SK-N-SH (cell line): ENCODE measurements at regions not wholly inside any gene's neighbourhood (a gene's known extent, or its start where the extent isn't known, plus 50 kb on each side); places are given as distances from the start of the nearest gene placed in this dataset.

ENCODE experiments used
- CTCF ChIA-PET: fragments of 300-600, 350-600 bp; formaldehyde crosslinking; extraction: SDS; loops from one replicate; lab custom pipeline; 2021; lab: Yijun Ruan, JAX
- POLR2A ChIA-PET: fragments of 350-600 bp; sonication (Branson Sonifier 250); formaldehyde crosslinking; extraction: SDS; loops from one replicate; lab custom pipeline; 2020; ENCODE audit warnings: antibody characterized with exemption, inconsistent platforms; lab: Yijun Ruan, JAX
- DNase-seq: peaks from one replicate; pipeline ENCODE4 v3.0.0; 2012
- H2AFZ ChIP-seq: fragments of 200-600 bp; sonication (generic); 2 replicates; pipeline ENCODE4 v1.8.1; 2016; ENCODE audit warnings: antibody characterized with exemption, mild to moderate bottlenecking, low read depth
- H3F3A ChIP-seq: fragments of 200-600 bp; sonication (generic); replicated peaks from 2 replicates; pipeline ENCODE3; 2016; ENCODE audit warnings: antibody characterized with exemption, mild to moderate bottlenecking; ENCODE audit not compliant: insufficient read depth
- H3K27ac ChIP-seq, 2 experiments: fragments of 200-500 bp in 1 of 2; fragments of 200-600 bp in 1 of 2; sonication (Bioruptor generic) in 1 of 2; sonication (generic), shearing (Covaris generic) in 1 of 2; 2 replicates each; pipeline versions ENCODE4 v1.5.1 to v1.6.1; 2014 to 2016; ENCODE audit warnings: low read depth in 2 of 2, inconsistent platforms in 1 of 2, low read length in 1 of 2, mild to moderate bottlenecking in 1 of 2, mixed read lengths in 1 of 2
- H3K27me3 ChIP-seq: fragments of 200-600 bp; sonication (generic), shearing (Covaris generic); 2 replicates; pipeline ENCODE4 v1.6.1; 2016; ENCODE audit warnings: mixed run types; ENCODE audit not compliant: insufficient read depth
- H3K36me3 ChIP-seq, 2 experiments: fragments of 200-500 bp in 1 of 2; fragments of 200-600 bp in 1 of 2; sonication (Bioruptor generic) in 1 of 2; sonication (generic) in 1 of 2; replicated peaks in 1 of 2; 2 replicates each; pipeline versions ENCODE3 to v1.5.1; 2014 to 2016; ENCODE audit warnings: low read length in 1 of 2, mild to moderate bottlenecking in 1 of 2; ENCODE audit not compliant: insufficient read depth in 2 of 2, control insufficient read depth in 1 of 2
- H3K4me1 ChIP-seq, 2 experiments: fragments of 200-500 bp in 1 of 2; fragments of 200-600 bp in 1 of 2; sonication (Bioruptor generic) in 1 of 2; sonication (generic), shearing (Covaris generic) in 1 of 2; 2 replicates each; pipeline versions ENCODE4 v1.5.1 to v1.6.1; 2014 to 2016; ENCODE audit warnings: low read depth in 1 of 2, low read length in 1 of 2, mixed run types in 1 of 2; ENCODE audit not compliant: insufficient read depth in 2 of 2, control insufficient read depth in 1 of 2
- H3K4me2 ChIP-seq: fragments of 200-600 bp; sonication (generic), shearing (Covaris generic); 2 replicates; pipeline ENCODE4 v1.6.1; 2017; ENCODE audit warnings: mixed run types
- H3K4me3 ChIP-seq, 2 experiments: fragments of 200-500 bp in 1 of 2; fragments of 200-600 bp in 1 of 2; sonication (Bioruptor generic) in 1 of 2; sonication (generic), shearing (Covaris generic) in 1 of 2; 2 replicates each; pipeline versions ENCODE4 v1.5.1 to v1.8.1; 2014 to 2016; ENCODE audit warnings: low read depth in 2 of 2, inconsistent platforms in 1 of 2, low read length in 1 of 2, mild to moderate bottlenecking in 1 of 2, mixed read lengths in 1 of 2, moderate library complexity in 1 of 2
- H3K79me2 ChIP-seq: fragments of 200-600 bp; sonication (generic); 2 replicates; pipeline ENCODE4 v1.8.1; 2017; ENCODE audit warnings: mild to moderate bottlenecking; ENCODE audit not compliant: insufficient read depth
- H3K9ac ChIP-seq: fragments of 200-600 bp; sonication (generic); 2 replicates; pipeline ENCODE4 v1.6.1; 2017; ENCODE audit warnings: mixed run types
- H3K9me2 ChIP-seq: fragments of 200-600 bp; sonication (generic); 2 replicates; pipeline ENCODE4 v1.6.1; 2017; ENCODE audit warnings: mixed run types
- H3K9me3 ChIP-seq: fragments of 200-600 bp; sonication (generic); 2 replicates; pipeline ENCODE4 v1.6.1; 2017; ENCODE audit warnings: mixed run types, mild to moderate bottlenecking, moderate library complexity
- H4K20me1 ChIP-seq: fragments of 200-600 bp; sonication (generic); 2 replicates; pipeline ENCODE4 v1.6.1; 2017; ENCODE audit warnings: mild to moderate bottlenecking, mixed run types; ENCODE audit not compliant: insufficient read depth
- CHD2 ChIP-seq: fragments of 150-350 bp; IDR thresholded peaks from 2 replicates; pipeline ENCODE4 v1.6.1; 2018; ENCODE audit warnings: low read length; ENCODE audit not compliant: partially characterized antibody
- ELF1 ChIP-seq: IDR thresholded peaks from 2 replicates; pipeline ENCODE4 v1.4.0; 2012
- EP300 ChIP-seq, 2 experiments: IDR thresholded peaks; 2 replicates each; pipeline versions ENCODE4 v1.4.0 to v1.6.1; 2012; ENCODE audit warnings: borderline replicate concordance in 1 of 2, low read depth in 1 of 2, low read length in 1 of 2
- FOSL2 ChIP-seq: IDR thresholded peaks from 2 replicates; pipeline ENCODE4 v1.4.0; 2012; ENCODE audit warnings: low read depth, mild to moderate bottlenecking, moderate library complexity, borderline replicate concordance
- FOXJ3 ChIP-seq: sonication (generic); formaldehyde crosslinking; IDR thresholded peaks from 2 replicates; pipeline ENCODE4 v1.5.1; 2020; ENCODE audit warnings: mild to moderate bottlenecking, missing genetic modification reagents
- FOXM1 ChIP-seq: IDR thresholded peaks from 2 replicates; pipeline ENCODE4 v1.4.0; 2012; ENCODE audit warnings: low read depth, mild to moderate bottlenecking
- MXI1 ChIP-seq: IDR thresholded peaks from 2 replicates; pipeline ENCODE4 v1.6.1; 2012; ENCODE audit warnings: mild to moderate bottlenecking, low read depth, low read length, improper control_type of control experiment
- NFIC ChIP-seq: IDR thresholded peaks from 2 replicates; pipeline ENCODE4 v1.4.0; 2012; ENCODE audit warnings: borderline replicate concordance
- NRF1 ChIP-seq: IDR thresholded peaks from 2 replicates; pipeline ENCODE4 v1.6.1; 2012; ENCODE audit warnings: low read depth, mild to moderate bottlenecking, low read length
- RAD21 ChIP-seq: IDR thresholded peaks from 2 replicates; pipeline ENCODE4 v1.6.1; 2012; ENCODE audit warnings: mild to moderate bottlenecking, low read length
- RCOR1 ChIP-seq: fragments of 150-350 bp; IDR thresholded peaks from 2 replicates; pipeline ENCODE4 v1.6.1; 2017; ENCODE audit warnings: antibody characterized with exemption, low read length
- RFX5 ChIP-seq: IDR thresholded peaks from 2 replicates; pipeline ENCODE4 v1.6.1; 2012; ENCODE audit warnings: mild to moderate bottlenecking, improper control_type of control experiment, low read length
- SMC3 ChIP-seq: IDR thresholded peaks from 2 replicates; pipeline ENCODE4 v1.6.1; 2012; ENCODE audit warnings: low read depth, low read length, improper control_type of control experiment
- TAF1 ChIP-seq: IDR thresholded peaks from 2 replicates; pipeline ENCODE4 v1.6.1; 2012; ENCODE audit warnings: low read depth, mild to moderate bottlenecking, low read length, moderate library complexity, borderline replicate concordance
- TEAD4 ChIP-seq: IDR thresholded peaks from 2 replicates; pipeline ENCODE4 v1.4.0; 2012; ENCODE audit warnings: mild to moderate bottlenecking, borderline replicate concordance; ENCODE audit not compliant: insufficient read depth
- YY1 ChIP-seq: IDR thresholded peaks from 2 replicates; pipeline ENCODE4 v1.4.0; 2012; ENCODE audit warnings: low read depth, mild to moderate bottlenecking
- WGBS: methylation state at CpG from one replicate; pipeline ENCODE4 v1.1.6; 2017; ENCODE audit warnings: low lambda C conversion rate; 5-methylcytosine and 5-hydroxymethylcytosine counted together
- TF ChIP-seq, protein P1 (sequence below): IDR thresholded peaks from 2 replicates; pipeline ENCODE4; 2012
- TF ChIP-seq, protein P2 (sequence below): fragments of 200-600 bp; sonication (generic); IDR thresholded peaks from 2 replicates; pipeline ENCODE4 v1.6.1; 2017; ENCODE audit warnings: antibody characterized with exemption, mild to moderate bottlenecking, moderate library complexity
- TF ChIP-seq, protein P3 (sequence below): fragments of 150-350 bp; IDR thresholded peaks from 2 replicates; pipeline ENCODE4 v1.6.1; 2017; ENCODE audit warnings: antibody characterized with exemption, low read length, low read depth, borderline replicate concordance
- TF ChIP-seq, protein P4 (sequence below): fragments of 150-350 bp; IDR thresholded peaks from 2 replicates; pipeline ENCODE4 v1.6.1; 2016; ENCODE audit warnings: mild to moderate bottlenecking, low read depth, low read length

DNA sequence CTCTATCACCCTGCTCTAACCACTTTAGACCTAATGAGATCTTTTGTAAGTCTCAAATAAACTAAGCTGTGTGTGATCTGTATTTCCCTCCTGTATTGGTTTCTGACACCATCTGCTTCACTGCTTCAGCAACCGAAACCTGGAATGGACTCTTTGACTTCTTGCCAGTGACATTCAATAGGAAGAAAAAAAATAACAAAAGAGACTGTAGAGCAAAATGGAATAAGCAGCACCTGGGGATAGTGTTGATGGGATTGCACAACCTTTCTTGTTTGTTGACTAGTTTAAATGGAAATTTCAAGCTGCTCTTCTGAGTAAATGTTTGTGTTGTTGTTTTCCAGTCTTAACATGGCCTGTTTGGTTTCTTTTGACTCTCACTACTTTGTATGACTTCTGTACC, 888.6 kb upstream of the SEL1L start:
- no peak for DNase-seq
- no peak overlapping the region for H3K9ac ChIP-seq
- CTCF ChIA-PET, result no interaction called here
- peaks cover 0 to 4% of the 10 kb centered on the region in 2 experiments for H3K36me3 ChIP-seq
- no peaks in the 10 kb centered on the region for H3K27me3 ChIP-seq
- POLR2A ChIA-PET, result no interaction called here
- no peak overlapping the region for H3K27ac ChIP-seq
- H3K4me3 ChIP-seq, result no peak overlapping the region
- 3% methylated on average over 1 of the region's 1 CpG for WGBS
- H3K4me2 ChIP-seq, result no peak overlapping the region
- no peaks in the 10 kb centered on the region for H3F3A ChIP-seq
- no peaks in the 10 kb centered on the region for H3K9me2 ChIP-seq
- H2AFZ ChIP-seq, result no peak overlapping the region
- H4K20me1 ChIP-seq, result no peaks in the 10 kb centered on the region
- TF ChIP-seq FOXM1 (no peak), FOXJ3 (CRISPR knock-in tag) (no peak), TEAD4 (no peak), EP300 (IDR thresholded peaks at IDR 0.05; ENCODE audit: borderline replicate concordance in 1 of 2, low read depth in 1 of 2, low read length in 1 of 2) (no peak), NFIC (no peak), FOSL2 (no peak), MXI1 (no peak), RFX5 (no peak), SMC3 (no peak), RCOR1 (no peak), YY1 (no peak), NRF1 (no peak), RAD21 (no peak), TAF1 (no peak), CHD2 (no peak)
- TF ChIP-seq, protein P1, sequence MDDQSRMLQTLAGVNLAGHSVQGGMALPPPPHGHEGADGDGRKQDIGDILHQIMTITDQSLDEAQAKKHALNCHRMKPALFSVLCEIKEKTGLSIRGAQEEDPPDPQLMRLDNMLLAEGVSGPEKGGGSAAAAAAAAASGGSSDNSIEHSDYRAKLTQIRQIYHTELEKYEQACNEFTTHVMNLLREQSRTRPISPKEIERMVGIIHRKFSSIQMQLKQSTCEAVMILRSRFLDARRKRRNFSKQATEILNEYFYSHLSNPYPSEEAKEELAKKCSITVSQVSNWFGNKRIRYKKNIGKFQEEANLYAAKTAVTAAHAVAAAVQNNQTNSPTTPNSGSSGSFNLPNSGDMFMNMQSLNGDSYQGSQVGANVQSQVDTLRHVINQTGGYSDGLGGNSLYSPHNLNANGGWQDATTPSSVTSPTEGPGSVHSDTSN, result no peak
- H3K9me3 ChIP-seq, result peaks cover 5% of the 10 kb centered on the region; the same call in 1 of the 2 replicates
- no peaks in the 10 kb centered on the region for H3K4me1 ChIP-seq
- H3K79me2 ChIP-seq, result no peaks in the 10 kb centered on the region

DNA sequence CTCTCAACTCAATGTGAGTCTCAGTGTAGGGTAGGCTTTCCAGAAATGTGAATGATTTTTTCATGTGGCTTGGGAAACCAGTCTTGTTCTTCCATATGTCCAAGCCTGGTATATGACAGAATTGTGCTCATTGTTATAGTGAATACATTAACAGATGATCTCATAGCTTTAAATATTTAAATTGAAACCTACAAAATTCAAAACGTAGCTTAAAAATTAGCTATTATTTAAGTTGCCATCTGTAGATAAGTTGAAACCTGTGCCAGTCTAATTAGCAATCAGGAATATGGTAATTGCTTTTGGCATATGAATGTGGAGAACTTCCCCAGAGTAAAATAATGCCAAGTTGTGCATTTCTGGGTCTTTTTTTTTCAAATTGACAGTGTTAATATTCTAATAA, 891.6 kb upstream of the SEL1L start:
- Histone ChIP-seq H3K79me2 (no peaks in the 10 kb centered on the region), H3K27ac (no peak overlapping the region), H3K36me3 (no peaks in the 10 kb centered on the region), H2AFZ (no peak overlapping the region), H3K9me2 (no peaks in the 10 kb centered on the region), H3K9me3 (no peaks in the 10 kb centered on the region; the same call in 1 of the 2 replicates), H4K20me1 (no peaks in the 10 kb centered on the region), H3F3A (no peaks in the 10 kb centered on the region), H3K4me3 (no peak overlapping the region), H3K4me2 (no peak overlapping the region), H3K9ac (no peak overlapping the region), H3K4me1 (no peaks in the 10 kb centered on the region), H3K27me3 (no peaks in the 10 kb centered on the region)
- CTCF ChIA-PET, result no interaction called here
- no peak for DNase-seq
- TF ChIP-seq, protein P2, sequence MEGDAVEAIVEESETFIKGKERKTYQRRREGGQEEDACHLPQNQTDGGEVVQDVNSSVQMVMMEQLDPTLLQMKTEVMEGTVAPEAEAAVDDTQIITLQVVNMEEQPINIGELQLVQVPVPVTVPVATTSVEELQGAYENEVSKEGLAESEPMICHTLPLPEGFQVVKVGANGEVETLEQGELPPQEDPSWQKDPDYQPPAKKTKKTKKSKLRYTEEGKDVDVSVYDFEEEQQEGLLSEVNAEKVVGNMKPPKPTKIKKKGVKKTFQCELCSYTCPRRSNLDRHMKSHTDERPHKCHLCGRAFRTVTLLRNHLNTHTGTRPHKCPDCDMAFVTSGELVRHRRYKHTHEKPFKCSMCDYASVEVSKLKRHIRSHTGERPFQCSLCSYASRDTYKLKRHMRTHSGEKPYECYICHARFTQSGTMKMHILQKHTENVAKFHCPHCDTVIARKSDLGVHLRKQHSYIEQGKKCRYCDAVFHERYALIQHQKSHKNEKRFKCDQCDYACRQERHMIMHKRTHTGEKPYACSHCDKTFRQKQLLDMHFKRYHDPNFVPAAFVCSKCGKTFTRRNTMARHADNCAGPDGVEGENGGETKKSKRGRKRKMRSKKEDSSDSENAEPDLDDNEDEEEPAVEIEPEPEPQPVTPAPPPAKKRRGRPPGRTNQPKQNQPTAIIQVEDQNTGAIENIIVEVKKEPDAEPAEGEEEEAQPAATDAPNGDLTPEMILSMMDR, result no peak
- TF ChIP-seq, protein P3, sequence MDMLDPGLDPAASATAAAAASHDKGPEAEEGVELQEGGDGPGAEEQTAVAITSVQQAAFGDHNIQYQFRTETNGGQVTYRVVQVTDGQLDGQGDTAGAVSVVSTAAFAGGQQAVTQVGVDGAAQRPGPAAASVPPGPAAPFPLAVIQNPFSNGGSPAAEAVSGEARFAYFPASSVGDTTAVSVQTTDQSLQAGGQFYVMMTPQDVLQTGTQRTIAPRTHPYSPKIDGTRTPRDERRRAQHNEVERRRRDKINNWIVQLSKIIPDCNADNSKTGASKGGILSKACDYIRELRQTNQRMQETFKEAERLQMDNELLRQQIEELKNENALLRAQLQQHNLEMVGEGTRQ, result no peak
- TF ChIP-seq ELF1, result no peak
- TF ChIP-seq, protein P1, result no peak
- TF ChIP-seq, protein P4, sequence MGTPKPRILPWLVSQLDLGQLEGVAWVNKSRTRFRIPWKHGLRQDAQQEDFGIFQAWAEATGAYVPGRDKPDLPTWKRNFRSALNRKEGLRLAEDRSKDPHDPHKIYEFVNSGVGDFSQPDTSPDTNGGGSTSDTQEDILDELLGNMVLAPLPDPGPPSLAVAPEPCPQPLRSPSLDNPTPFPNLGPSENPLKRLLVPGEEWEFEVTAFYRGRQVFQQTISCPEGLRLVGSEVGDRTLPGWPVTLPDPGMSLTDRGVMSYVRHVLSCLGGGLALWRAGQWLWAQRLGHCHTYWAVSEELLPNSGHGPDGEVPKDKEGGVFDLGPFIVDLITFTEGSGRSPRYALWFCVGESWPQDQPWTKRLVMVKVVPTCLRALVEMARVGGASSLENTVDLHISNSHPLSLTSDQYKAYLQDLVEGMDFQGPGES, result no peak
- POLR2A ChIA-PET, result no interaction called here
- 3% methylated on average over 1 of the region's 1 CpG for WGBS
